ENCODE measurements at regions not wholly inside any gene's neighbourhood (a gene's known extent, or its start where the extent isn't known, plus 50 kb on each side); places are given as distances from the start of the nearest gene placed in this dataset.

Small RNA genes in the stretch of these regions (small RNA-seq; reads per million reads assigned to genes)
- 0 reads per million in 2 experiments for gene AC092666.2

Measured in SK-MEL-5 (cell line).